Sigmoid colon (tissue), 6 donors: ENCODE measurements at regions not wholly inside any gene's neighbourhood (a gene's known extent, or its start where the extent isn't known, plus 50 kb on each side); places are given as distances from the start of the nearest gene placed in this dataset.
"Not testable (repeated sequence)": the region's sequence is repeated elsewhere in the genome, so short reads cannot be mapped to it uniquely, and the experiment has no call there.

ENCODE experiments used
- DNase-seq: peaks from one replicate; pipeline ENCODE4 v3.0.0-alpha.2; 2019
- H3K27ac ChIP-seq, 4 donors: fragments of 200-600 bp; sonication (generic); one replicate each; pipeline ENCODE4 v1.5.1; 2016 to 2019; ENCODE audit warnings: mild to moderate bottlenecking in 1 of 4
- H3K27me3 ChIP-seq, 3 donors: fragments of 200-600 bp; sonication (generic); one replicate each; pipeline ENCODE4 v1.5.1; 2019; ENCODE audit warnings: mild to moderate bottlenecking in 1 of 3
- H3K36me3 ChIP-seq, 4 donors: fragments of 200-600 bp; sonication (generic); one replicate each; pipeline ENCODE4 v1.5.1; 2016 to 2019
- H3K4me1 ChIP-seq, 4 donors: fragments of 200-600 bp; sonication (generic); one replicate each; pipeline ENCODE4 v1.5.1; 2017 to 2019
- H3K4me3 ChIP-seq, 4 donors: fragments of 200-600 bp; sonication (generic); one replicate each; pipeline ENCODE4 v1.5.1; 2017 to 2019; ENCODE audit warnings: mild to moderate bottlenecking in 2 of 4, moderate library complexity in 1 of 4
- H3K9me3 ChIP-seq, 4 donors: fragments of 200-600 bp in 3 of 4; sonication (generic) in 3 of 4; one replicate each; pipeline versions ENCODE4 v1.5.1 to v1.6.1; 2013 to 2019
- CTCF ChIP-seq, 4 experiments: fragments of 450-650 bp in 3 of 4; fragments of 200-600 bp in 1 of 4; IDR thresholded peaks; one replicate each; pipeline ENCODE4 v1.5.1; 2016 to 2019; ENCODE audit warnings: antibody characterized with exemption in 4 of 4, mild to moderate bottlenecking in 3 of 4, moderate library complexity in 2 of 4
- EP300 ChIP-seq, 4 donors: sonication (generic); formaldehyde crosslinking; IDR thresholded peaks; one replicate each; pipeline ENCODE4 v1.6.1; 2017; ENCODE audit warnings: antibody characterized with exemption in 4 of 4
- POLR2A ChIP-seq, 2 donors: fragments of 450-650 bp; IDR thresholded peaks; one replicate each; pipeline ENCODE4 v1.6.1; 2016; ENCODE audit warnings: antibody characterized with exemption in 2 of 2, mild to moderate bottlenecking in 2 of 2, moderate library complexity in 2 of 2
- POLR2AphosphoS5 ChIP-seq, 4 donors: sonication (generic); formaldehyde crosslinking; IDR thresholded peaks; one replicate each; pipeline ENCODE4 v1.6.1; 2017; ENCODE audit warnings: antibody characterized with exemption in 4 of 4
- WGBS, 2 donors: extraction: QIAGEN DNeasy Blood & Tissue Kit; methylation state at CpG; one replicate each; pipeline ENCODE4 v1.1.7; 2013; 5-methylcytosine and 5-hydroxymethylcytosine counted together
- intact Hi-C: fragments of 100-400 bp; cut with DNase I; formaldehyde crosslinking; loops from one replicate; pipeline ENCODE4 v1.15.1; 2023
- donor health status: healthy with polysubstance abuse.
- donor health status: healthy.

GRCh38 chrX:65874765-65875164 is 165.1 kb downstream of the VSIG4 start:
- DNase-seq: no peak
- intact Hi-C loops: no loop called here
- Histone ChIP-seq H3K36me3 (no peaks in the 10 kb centered on the region), H3K27ac (no peak overlapping the region), H3K27me3 (no peaks in the 10 kb centered on the region), H3K4me1 (no peaks in the 10 kb centered on the region), H3K4me3 (no peak overlapping the region), H3K9me3 (no peaks in the 10 kb centered on the region)
- WGBS, 2 donors: 81 to 86% methylated on average over 5 of the region's 5 CpGs
- TF ChIP-seq POLR2AphosphoS5 (IDR thresholded peaks at IDR 0.05) (no peak), CTCF (IDR thresholded peaks at IDR 0.05) (no peak)

- Histone ChIP-seq H3K4me3 (no peak overlapping the region), H3K27ac (no peak overlapping the region), H3K4me1 (no peaks in the 10 kb centered on the region), H3K9me3 (no peaks in the 10 kb centered on the region), H3K27me3 (no peaks in the 10 kb centered on the region), H3K36me3 (no peaks in the 10 kb centered on the region)
- intact Hi-C loops: no loop called here
- DNase-seq: no peak
- TF ChIP-seq CTCF (IDR thresholded peaks at IDR 0.05) (no peak), POLR2AphosphoS5 (IDR thresholded peaks at IDR 0.05) (no peak), POLR2A (IDR thresholded peaks at IDR 0.05) (no peak), EP300 (IDR thresholded peaks at IDR 0.05) (no peak)
- WGBS, 2 donors: 90 to 95% methylated on average over 3 of the region's 3 CpGs
Observed at GRCh38 chrX:65874110-65874509, 165.8 kb downstream of the VSIG4 start.

GRCh38 chrX:65873385-65873784 is 166.5 kb downstream of the VSIG4 start:
- WGBS, 2 donors: 86 to 94% methylated on average over 9 of the region's 9 CpGs
- TF ChIP-seq POLR2AphosphoS5 (IDR thresholded peaks at IDR 0.05) (no peak), CTCF (IDR thresholded peaks at IDR 0.05) (no peak), EP300 (IDR thresholded peaks at IDR 0.05) (no peak), POLR2A (IDR thresholded peaks at IDR 0.05) (no peak)
- DNase-seq: no peak

GRCh38 chrX:65871671-65872311 is 168.1 kb downstream of the VSIG4 start:
- intact Hi-C loops: no loop called here
- no peak for TF ChIP-seq EP300 (IDR thresholded peaks at IDR 0.05)
- TF ChIP-seq CTCF (IDR thresholded peaks at IDR 0.05): no peak
- no peak for TF ChIP-seq POLR2AphosphoS5 (IDR thresholded peaks at IDR 0.05)
- TF ChIP-seq POLR2A (IDR thresholded peaks at IDR 0.05): no peak
- no peaks in the 10 kb centered on the region for H3K36me3 ChIP-seq
- no peaks in the 10 kb centered on the region for H3K4me1 ChIP-seq
- H3K9me3 ChIP-seq: no peaks in the 10 kb centered on the region
- DNase-seq: no peak
- no peaks in the 10 kb centered on the region for H3K27me3 ChIP-seq
- no peak overlapping the region for H3K4me3 ChIP-seq
- H3K27ac ChIP-seq: no peak overlapping the region
- WGBS, 2 donors: 46 to 53% methylated on average over 7 of the region's 7 CpGs

More at GRCh38 chrX:65873385-65873784, 166.5 kb downstream of the VSIG4 start:
- Histone ChIP-seq H3K4me3 (no peak overlapping the region), H3K9me3 (no peaks in the 10 kb centered on the region), H3K27me3 (no peaks in the 10 kb centered on the region), H3K36me3 (no peaks in the 10 kb centered on the region), H3K27ac (no peak overlapping the region), H3K4me1 (no peaks in the 10 kb centered on the region)
- intact Hi-C loops: no loop called here

- WGBS, 2 donors: 96 to 100% methylated on average over 3 of the region's 3 CpGs
- intact Hi-C loops: not testable (repeated sequence)
Observed at GRCh38 chrX:65870544-65870943, 169.3 kb downstream of the VSIG4 start.

More at GRCh38 chrX:65870544-65870943, 169.3 kb downstream of the VSIG4 start:
- H3K4me3 ChIP-seq, DNase-seq, H3K27ac ChIP-seq, H3K36me3 ChIP-seq, H3K9me3 ChIP-seq, H3K27me3 ChIP-seq, H3K4me1 ChIP-seq: not testable (repeated sequence)
